AG20443 (cell line): ENCODE measurements at regions not wholly inside any gene's neighbourhood (a gene's known extent, or its start where the extent isn't known, plus 50 kb on each side); places are given as distances from the start of the nearest gene placed in this dataset.
"Not testable (repeated sequence)": the region's sequence is repeated elsewhere in the genome, so short reads cannot be mapped to it uniquely, and the experiment has no call there.

Experiments
- DNase-seq: peaks from one replicate; pipeline ENCODE4 v3.0.0; 2012; ENCODE audit warnings: low spot score, mixed read lengths

DNA sequence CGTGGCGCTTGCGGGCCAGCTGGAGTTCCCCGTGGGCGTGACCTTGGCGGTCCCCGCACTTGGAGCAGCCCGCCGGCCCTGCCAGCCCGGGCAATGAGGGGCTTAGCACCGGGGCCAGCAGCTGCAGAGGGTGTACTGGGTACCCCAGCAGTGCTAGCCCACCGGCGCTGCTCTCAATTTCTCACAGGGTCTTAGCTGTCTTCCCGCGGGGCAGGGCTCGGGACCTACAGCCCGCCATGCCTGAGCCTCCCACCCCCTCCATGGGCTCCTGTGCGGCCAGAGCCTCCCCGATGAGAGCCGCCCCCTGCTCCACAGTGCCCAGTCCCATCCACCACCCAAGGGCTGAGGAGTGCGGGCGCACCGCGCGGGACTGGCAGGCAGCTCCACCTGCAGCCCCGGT is 94.0 kb upstream of the NIPBL start:
- DNase-seq, result not testable (repeated sequence)

DNA sequence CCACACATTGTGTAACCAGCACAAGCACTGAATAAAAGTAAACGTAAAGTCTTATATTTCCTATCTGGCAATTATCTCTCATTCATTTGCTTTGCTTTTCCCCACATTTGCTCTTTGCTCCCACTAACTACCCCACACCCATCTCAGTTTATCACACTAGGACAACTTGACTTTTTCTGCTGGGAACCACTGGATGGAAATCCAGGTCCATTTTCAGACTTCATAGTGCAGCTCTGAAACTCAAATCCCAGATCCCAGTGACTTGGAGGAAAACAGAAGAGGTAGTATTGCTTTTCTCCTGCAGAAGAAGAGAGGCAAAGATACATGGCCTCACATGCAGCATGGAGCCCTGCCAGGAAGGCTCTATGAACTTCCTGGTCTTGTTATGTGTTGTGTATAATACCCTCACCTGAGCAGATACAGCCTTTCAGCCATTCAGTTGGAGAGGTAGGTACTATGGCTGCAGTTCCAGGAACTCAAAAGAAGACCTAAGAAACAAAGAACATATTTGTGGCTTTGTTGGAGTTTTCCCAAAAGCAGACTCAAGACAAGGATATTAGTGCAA is 90.0 kb upstream of the NIPBL start:
- no peak for DNase-seq

DNA sequence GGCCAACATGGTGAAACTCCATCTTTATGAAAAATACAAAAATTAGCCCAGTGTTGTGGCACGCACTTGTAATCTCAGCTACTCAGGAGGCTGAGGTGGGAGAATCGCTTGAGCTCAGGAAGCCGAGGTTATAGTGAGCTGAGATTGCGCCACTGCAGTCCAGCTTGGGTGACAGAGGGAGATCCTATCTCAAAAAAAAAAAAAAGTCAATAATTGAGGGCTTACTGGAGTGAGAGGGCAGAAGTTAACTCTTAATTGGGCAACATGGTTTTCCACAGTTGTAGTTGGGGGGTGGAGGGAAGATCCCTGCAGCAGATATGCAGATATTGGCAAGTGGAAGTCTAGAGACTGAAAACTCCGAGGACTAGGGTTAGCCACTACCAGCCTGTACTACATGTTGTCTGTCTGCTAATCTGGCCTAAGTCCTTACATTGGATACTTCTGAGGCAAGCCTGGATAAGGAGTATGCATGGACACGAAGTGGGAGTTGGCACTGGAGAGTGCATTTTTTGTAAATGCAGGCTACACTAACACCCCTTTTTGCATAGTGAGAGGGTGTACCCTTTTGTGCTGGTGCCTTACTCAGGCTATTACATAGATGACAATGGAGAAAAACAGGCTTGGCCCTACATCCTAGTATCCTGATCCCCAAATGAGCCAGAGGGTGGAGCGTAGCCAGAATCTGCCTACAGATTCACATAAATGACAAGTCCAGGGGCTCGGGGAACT is 89.0 kb upstream of the NIPBL start:
- DNase-seq, result no peak

DNA sequence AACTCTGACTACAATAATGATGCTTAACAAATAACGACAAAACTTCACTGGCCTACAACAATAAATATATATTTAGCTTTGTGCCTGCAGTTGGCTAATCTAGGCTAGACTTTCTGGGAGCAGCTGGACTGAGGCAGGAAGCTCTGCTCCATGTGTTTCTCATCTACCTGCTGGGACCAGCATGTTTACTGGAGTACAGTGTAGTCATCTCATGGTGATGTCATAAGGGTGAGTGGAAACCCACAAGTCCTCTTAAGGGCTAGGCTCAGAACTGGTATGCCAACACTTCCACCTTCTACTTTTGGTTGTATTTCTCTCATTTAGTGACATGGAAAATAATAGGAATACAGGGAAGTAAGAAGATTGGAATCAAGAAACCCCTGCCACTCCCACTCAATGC is 85.7 kb upstream of the NIPBL start:
- DNase-seq, result no peak

DNA sequence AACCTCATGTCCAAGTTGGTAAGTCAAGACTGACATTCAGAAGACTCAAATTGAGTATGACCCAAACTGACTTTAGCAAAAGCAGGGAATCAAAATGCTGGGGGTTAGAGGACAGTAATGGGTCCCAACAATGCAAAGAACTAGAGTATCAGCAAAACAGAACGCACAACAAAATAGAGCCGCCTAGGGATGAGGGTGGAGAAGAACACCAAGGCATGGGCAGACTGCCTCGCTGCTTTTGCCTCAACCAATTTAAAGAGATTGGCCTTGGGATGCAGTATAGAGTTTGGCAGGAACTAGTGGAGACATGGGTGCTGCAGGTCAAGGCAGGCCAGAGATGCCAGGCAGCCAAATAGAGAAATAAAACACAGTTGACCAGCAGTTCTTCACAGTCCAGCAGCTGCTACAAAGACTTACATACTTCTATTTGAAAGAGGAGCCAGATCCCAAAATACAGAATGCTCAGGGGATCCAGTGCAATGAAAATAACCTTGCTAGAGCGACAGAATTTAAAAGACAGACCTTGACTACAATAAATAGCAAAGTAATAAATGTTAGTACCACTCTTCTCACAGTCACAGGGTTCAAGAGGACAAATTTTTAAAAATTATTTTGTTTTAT is 83.9 kb upstream of the NIPBL start:
- DNase-seq, result no peak

DNA sequence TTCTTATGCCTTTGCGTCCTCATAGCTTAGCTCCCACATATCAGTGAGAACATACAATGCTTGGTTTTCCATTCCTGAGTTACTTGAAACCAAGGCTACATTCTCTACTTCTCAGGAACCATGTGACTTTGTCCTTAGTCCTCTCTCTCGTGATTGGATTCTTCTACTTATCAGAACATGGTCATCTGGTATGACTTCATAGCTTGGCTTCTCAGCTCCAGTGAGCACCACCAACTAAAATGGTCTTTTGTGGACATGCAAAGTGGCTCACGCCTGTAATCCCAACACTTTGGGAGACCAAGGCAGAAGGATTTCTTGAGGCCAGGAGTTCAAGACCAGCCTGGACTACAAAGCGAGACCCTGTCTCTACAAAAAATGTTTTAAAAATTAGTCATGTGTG is 81.2 kb upstream of the NIPBL start:
- DNase-seq, result no peak

DNA sequence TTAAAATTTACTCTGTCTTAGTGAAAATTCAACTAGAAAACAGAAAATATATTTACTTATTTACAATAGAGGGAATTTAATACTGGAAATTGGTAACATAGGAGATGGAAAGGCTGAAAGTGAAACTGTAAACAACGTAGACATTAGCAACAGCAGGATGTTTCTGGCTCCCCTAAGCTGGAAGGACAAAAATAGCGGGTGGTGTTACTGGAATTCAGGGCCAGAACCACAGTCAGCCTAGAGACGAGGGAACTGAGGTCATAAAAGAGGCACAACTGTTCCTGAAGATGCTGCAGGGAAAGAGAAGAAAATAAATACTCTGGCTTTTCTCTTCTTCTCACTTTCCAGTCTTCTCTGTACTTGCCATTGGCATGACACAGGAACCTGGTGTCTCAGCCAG is 80.4 kb upstream of the NIPBL start:
- no peak for DNase-seq

DNA sequence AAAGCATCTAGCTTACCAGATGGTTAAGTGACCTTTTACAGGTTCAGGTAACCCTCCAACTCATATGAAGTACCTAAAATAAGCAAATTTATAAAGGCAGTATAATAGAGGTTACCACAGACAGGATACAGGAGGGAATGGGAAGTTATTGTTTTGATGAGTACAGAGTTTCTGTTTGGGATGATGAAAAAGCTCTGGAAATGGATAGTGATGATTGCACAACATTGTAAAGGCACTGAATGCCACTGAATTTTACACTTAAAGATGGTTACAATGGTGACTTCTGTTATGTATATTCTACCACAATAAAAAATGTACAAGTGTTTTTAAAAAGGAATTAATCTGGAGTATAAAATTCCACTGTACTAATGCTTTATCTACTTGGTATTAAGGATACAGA is 75.0 kb upstream of the NIPBL start:
- DNase-seq, result no peak

DNA sequence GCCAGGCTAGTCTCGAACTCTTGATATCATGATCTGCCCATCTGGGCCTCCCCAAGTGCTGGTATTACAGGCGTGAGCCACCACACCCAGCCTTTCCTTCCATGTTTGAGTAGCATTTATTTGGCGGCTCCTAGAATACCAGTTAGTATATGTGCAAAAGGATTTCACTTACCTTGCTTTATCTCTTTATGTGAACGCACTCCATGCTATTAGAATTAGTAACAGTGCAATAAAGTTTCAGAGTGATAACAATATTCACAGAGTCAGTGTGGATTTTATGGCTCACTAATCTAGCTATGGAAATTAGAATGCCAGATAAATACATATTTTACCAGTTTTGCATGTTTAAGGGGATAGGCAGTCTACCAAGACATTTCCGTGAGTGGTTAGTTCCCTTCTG is 74.4 kb upstream of the NIPBL start:
- no peak for DNase-seq

DNA sequence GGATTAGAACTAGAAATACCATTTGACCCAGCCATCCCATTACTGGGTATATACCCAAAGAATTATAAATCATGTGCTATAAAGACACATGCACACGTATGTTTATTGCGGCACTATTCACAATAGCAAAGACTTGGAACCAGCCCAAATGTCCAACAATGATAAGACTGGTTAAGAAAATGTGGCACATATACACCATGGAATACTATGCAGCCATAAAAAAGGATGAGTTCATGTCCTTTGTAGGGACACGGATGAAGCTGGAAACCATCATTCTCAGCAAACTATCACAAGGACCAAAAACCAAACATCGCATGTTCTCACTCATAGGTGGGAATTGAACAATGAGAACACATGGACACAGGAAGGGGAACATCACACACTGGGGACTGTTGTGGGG is 63.3 kb upstream of the NIPBL start:
- not testable (repeated sequence) for DNase-seq

DNA sequence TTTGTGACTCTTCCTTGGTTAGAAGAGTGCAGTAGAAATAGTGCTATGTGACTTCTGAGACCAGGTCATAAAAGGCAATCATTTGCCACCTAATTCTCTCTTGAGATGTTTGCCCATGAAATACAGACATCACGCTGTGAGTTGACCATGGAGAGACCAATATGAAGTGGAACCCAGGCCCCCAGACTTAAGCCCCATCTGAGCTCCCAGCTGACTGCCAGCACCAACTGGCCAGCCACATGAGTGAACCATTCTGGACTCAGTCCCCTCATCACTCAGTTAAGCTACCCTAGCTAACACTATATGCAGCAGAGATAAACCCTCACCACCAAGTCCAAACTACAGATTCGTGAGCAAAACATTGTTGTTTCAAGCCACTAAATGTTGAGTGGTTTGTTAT is 60.7 kb upstream of the NIPBL start:
- DNase-seq, result no peak

DNA sequence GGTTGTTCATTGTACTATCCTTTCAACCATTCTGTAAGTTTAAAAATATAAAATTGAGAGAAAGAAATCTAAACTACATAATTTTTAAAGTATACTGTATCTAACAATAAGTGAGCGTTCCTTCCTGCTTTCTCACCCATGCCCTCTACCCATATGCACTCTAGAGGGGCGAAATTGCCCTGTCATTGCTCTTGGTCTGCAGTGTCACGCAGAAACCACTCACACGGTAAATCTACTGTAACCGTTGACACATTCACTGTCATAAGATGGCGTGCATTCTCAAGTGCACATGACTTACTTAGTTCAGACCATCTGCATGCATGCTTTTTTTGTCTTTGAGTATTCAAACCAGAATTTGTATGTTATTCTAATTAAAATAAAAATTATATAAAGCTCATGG is 55.7 kb upstream of the NIPBL start:
- DNase-seq, result no peak

DNA sequence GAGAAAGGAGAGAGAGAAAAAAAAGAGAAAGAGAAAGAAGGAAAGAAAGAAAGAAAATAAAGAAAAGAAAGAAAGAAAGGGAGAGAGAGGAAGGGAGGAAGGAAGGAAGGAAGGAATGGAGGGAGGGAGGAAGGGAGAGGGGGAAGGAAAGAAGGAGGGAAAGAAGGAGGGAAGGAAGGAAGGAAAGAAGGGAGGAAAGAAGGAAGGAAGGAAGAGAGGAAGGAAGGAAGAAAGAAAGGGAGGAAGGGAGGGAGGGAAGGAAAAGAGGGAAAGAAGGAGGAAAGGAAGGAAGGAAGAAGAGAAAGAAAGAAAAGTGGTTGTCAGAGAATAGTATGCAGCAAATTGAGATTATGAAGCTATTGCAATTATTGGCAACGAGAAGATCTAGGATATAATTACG is 49.9 kb upstream of the NIPBL start:
- no peak for DNase-seq
